ENCODE measurements at regions not wholly inside any gene's neighbourhood (a gene's known extent, or its start where the extent isn't known, plus 50 kb on each side); places are given as distances from the start of the nearest gene placed in this dataset.
"Not testable (repeated sequence)": the region's sequence is repeated elsewhere in the genome, so short reads cannot be mapped to it uniquely, and the experiment has no call there.

GRCh38 chr13:55069746-55070145 is 2041.1 kb downstream of the OLFM4 start:
- no peak for DNase-seq

GRCh38 chr13:55073000-55073399 is 2044.4 kb downstream of the OLFM4 start:
- no peak for DNase-seq

- no peak for DNase-seq
These were observed 2056.0 kb downstream of the OLFM4 start for GRCh38 chr13:55084630-55085029.

- no peak for DNase-seq
These were observed 2053.6 kb upstream of the PRR20A start for GRCh38 chr13:55087085-55087484.

- no peak for DNase-seq
These were observed 2050.1 kb upstream of the PRR20A start for GRCh38 chr13:55090612-55091011.

GRCh38 chr13:55091172-55091571 is 2049.5 kb upstream of the PRR20A start:
- no peak for DNase-seq

- DNase-seq, result no peak
These were observed 2034.2 kb upstream of the PRR20A start for GRCh38 chr13:55106509-55106908.

GRCh38 chr13:55120631-55121030 is 2020.1 kb upstream of the PRR20A start:
- no peak for DNase-seq

- DNase-seq, result no peak
These were observed 1985.7 kb upstream of the PRR20A start for GRCh38 chr13:55155046-55155445.

- no peak for DNase-seq
These were observed 1981.0 kb upstream of the PRR20A start for GRCh38 chr13:55159765-55160164.

- DNase-seq, result peak; percentile 11
These were observed 1979.9 kb upstream of the PRR20A start for GRCh38 chr13:55160867-55161266.

- not testable (repeated sequence) for DNase-seq
These were observed 1962.1 kb upstream of the PRR20A start for GRCh38 chr13:55178582-55178981.

- no peak for DNase-seq
These were observed 1949.7 kb upstream of the PRR20A start for GRCh38 chr13:55190996-55191395.

- DNase-seq, result no peak
These were observed 1941.6 kb upstream of the PRR20A start for GRCh38 chr13:55199134-55199533.

- DNase-seq, result no peak
These were observed 1925.8 kb upstream of the PRR20A start for GRCh38 chr13:55214841-55215345.

GRCh38 chr13:55219538-55219937 is 1921.2 kb upstream of the PRR20A start:
- DNase-seq, result no peak

- DNase-seq, result no peak
These were observed 1910.7 kb upstream of the PRR20A start for GRCh38 chr13:55229906-55230569.

- DNase-seq, result no peak
These were observed 1910.2 kb upstream of the PRR20A start for GRCh38 chr13:55230570-55230908.

- no peak for DNase-seq
These were observed 1906.4 kb upstream of the PRR20A start for GRCh38 chr13:55234311-55234710.

GRCh38 chr13:55245005-55245644 is 1895.6 kb upstream of the PRR20A start:
- DNase-seq, result no peak

- DNase-seq, result no peak
These were observed 1885.5 kb upstream of the PRR20A start for GRCh38 chr13:55255236-55255635.

- no peak for DNase-seq
These were observed 1877.7 kb upstream of the PRR20A start for GRCh38 chr13:55263045-55263444.

GRCh38 chr13:55266644-55267043 is 1874.1 kb upstream of the PRR20A start:
- no peak for DNase-seq

GRCh38 chr13:55298201-55298600 is 1842.5 kb upstream of the PRR20A start:
- DNase-seq, result no peak

- DNase-seq, result no peak
These were observed 1838.2 kb upstream of the PRR20A start for GRCh38 chr13:55302568-55302967.
